Omental fat pad (tissue), 3 donors: ENCODE measurements at regions not wholly inside any gene's neighbourhood (a gene's known extent, or its start where the extent isn't known, plus 50 kb on each side); places are given as distances from the start of the nearest gene placed in this dataset.

Source experiments
- ATAC-seq: fragments of 150-250 bp; one replicate; pipeline ENCODE4 v1.9.1; 2016; ENCODE audit warnings: mild to moderate bottlenecking, moderate library complexity; ENCODE audit not compliant: low FRiP score
- DNase-seq: peaks from one replicate; pipeline ENCODE4 v3.0.0-alpha.2; 2019; ENCODE audit warnings: low spot score
- CTCF ChIP-seq, 3 donors: fragments of 450-650 bp; IDR thresholded peaks; one replicate each; pipeline ENCODE4 v1.5.1; 2016 to 2017; ENCODE audit warnings: antibody characterized with exemption in 3 of 3, mild to moderate bottlenecking in 3 of 3, moderate library complexity in 2 of 3

- ATAC-seq, result no peak
- no peak for DNase-seq
- no peak for TF ChIP-seq CTCF (IDR thresholded peaks at IDR 0.05)
Observed at GRCh38 chr12:19015285-19015684, 114.2 kb upstream of the PLEKHA5 start.

GRCh38 chr12:19018302-19018970 lies 111.1 kb upstream of the PLEKHA5 start:
- no peak for DNase-seq
- TF ChIP-seq CTCF (IDR thresholded peaks at IDR 0.05), result no peak
- peak; percentile 57 for ATAC-seq

GRCh38 chr12:19021240-19021639 lies 108.3 kb upstream of the PLEKHA5 start:
- DNase-seq (no peak), ATAC-seq (no peak)
- no peak for TF ChIP-seq CTCF (IDR thresholded peaks at IDR 0.05)

- DNase-seq, result no peak
- no peak for ATAC-seq
- no peak for TF ChIP-seq CTCF (IDR thresholded peaks at IDR 0.05)
Observed at GRCh38 chr12:19021646-19022045, 107.9 kb upstream of the PLEKHA5 start.

- ATAC-seq (no peak), DNase-seq (no peak)
- no peak for TF ChIP-seq CTCF (IDR thresholded peaks at IDR 0.05)
Observed at GRCh38 chr12:19025582-19025981, 104.0 kb upstream of the PLEKHA5 start.

GRCh38 chr12:19026034-19026433 lies 103.5 kb upstream of the PLEKHA5 start:
- ATAC-seq (no peak), DNase-seq (no peak)
- no peak for TF ChIP-seq CTCF (IDR thresholded peaks at IDR 0.05)
